Mesenchymal stem cell (in vitro differentiated cells and primary cell): ENCODE measurements at regions not wholly inside any gene's neighbourhood (a gene's known extent, or its start where the extent isn't known, plus 50 kb on each side); places are given as distances from the start of the nearest gene placed in this dataset.

Source experiments
- DNase-seq: peaks from one replicate; pipeline ENCODE4 v3.0.0-alpha.2; 2013
- H2AFZ ChIP-seq: one replicate; pipeline ENCODE4 v1.6.1; 2013; ENCODE audit warnings: low read depth, mild to moderate bottlenecking, control low read depth, inconsistent platforms, low read length, moderate library complexity
- H2AK5ac ChIP-seq: 2 replicates; pipeline ENCODE4 v1.6.1; 2013; ENCODE audit warnings: low read length, moderate library complexity, mild to moderate bottlenecking, inconsistent platforms; ENCODE audit not compliant: severe bottlenecking
- H2BK120ac ChIP-seq: one replicate; pipeline ENCODE4 v1.6.1; 2013; ENCODE audit warnings: low read depth, mild to moderate bottlenecking, inconsistent platforms, low read length, moderate library complexity
- H2BK12ac ChIP-seq, 2 experiments: one replicate each; pipeline ENCODE4 v1.6.1; 2013; ENCODE audit warnings: inconsistent platforms in 2 of 2, low read length in 2 of 2, mild to moderate bottlenecking in 2 of 2, moderate library complexity in 2 of 2, control low read depth in 1 of 2
- H2BK15ac ChIP-seq: one replicate; pipeline ENCODE4 v1.6.1; 2013; ENCODE audit warnings: mild to moderate bottlenecking, low read depth, inconsistent platforms; ENCODE audit not compliant: poor library complexity, severe bottlenecking
- H2BK5ac ChIP-seq: 2 replicates; pipeline ENCODE4 v1.6.1; 2013; ENCODE audit warnings: low read depth, mild to moderate bottlenecking, low read length, control low read depth, inconsistent platforms; ENCODE audit not compliant: poor library complexity, severe bottlenecking
- H3K14ac ChIP-seq, 2 experiments: one replicate each; pipeline ENCODE4 v1.6.1; 2013; ENCODE audit warnings: inconsistent platforms in 2 of 2, low read length in 2 of 2, control low read depth in 1 of 2, mild to moderate bottlenecking in 1 of 2, moderate library complexity in 1 of 2
- H3K18ac ChIP-seq, 2 experiments: one replicate each; pipeline ENCODE4 v1.6.1; 2013; ENCODE audit warnings: inconsistent platforms in 2 of 2, low read length in 2 of 2, control low read depth in 1 of 2, low read depth in 1 of 2, mild to moderate bottlenecking in 1 of 2
- H3K23ac ChIP-seq, 2 experiments: one replicate each; pipeline ENCODE4 v1.6.1; 2013; ENCODE audit warnings: inconsistent platforms in 2 of 2, low read length in 2 of 2, mild to moderate bottlenecking in 2 of 2, moderate library complexity in 2 of 2, control low read depth in 1 of 2
- H3K27ac ChIP-seq: 2 replicates; pipeline ENCODE4 v1.5.1; 2013; ENCODE audit warnings: mild to moderate bottlenecking, moderate library complexity, low read length, control low read depth, inconsistent platforms; ENCODE audit not compliant: poor library complexity, severe bottlenecking
- H3K27me3 ChIP-seq, 2 experiments: 2 replicates each; pipeline versions ENCODE4 v1.6.1 to v1.7.0; 2013; ENCODE audit warnings: low read length in 2 of 2, mild to moderate bottlenecking in 2 of 2, moderate library complexity in 2 of 2, control low read depth in 1 of 2, inconsistent platforms in 1 of 2; ENCODE audit not compliant: control insufficient read depth in 1 of 2, insufficient read depth in 1 of 2
- H3K36me3 ChIP-seq, 2 experiments: 2 replicates each; pipeline versions ENCODE4 v1.6.1 to v1.7.0; 2013; ENCODE audit warnings: low read length in 2 of 2, control low read depth in 1 of 2, inconsistent platforms in 1 of 2, low read depth in 1 of 2, mild to moderate bottlenecking in 1 of 2; ENCODE audit not compliant: insufficient read depth in 2 of 2, control insufficient read depth in 1 of 2
- H3K4ac ChIP-seq, 2 experiments: one replicate each; pipeline ENCODE4 v1.6.1; 2013; ENCODE audit warnings: inconsistent platforms in 2 of 2, low read length in 2 of 2, mild to moderate bottlenecking in 2 of 2, moderate library complexity in 2 of 2, control low read depth in 1 of 2, low read depth in 1 of 2
- H3K4me1 ChIP-seq: 2 replicates; pipeline ENCODE4 v1.6.1; 2013; ENCODE audit warnings: low read depth, low read length, control low read depth; ENCODE audit not compliant: control insufficient read depth, insufficient read depth
- H3K4me2 ChIP-seq: 2 replicates; pipeline ENCODE4 v1.6.1; 2013; ENCODE audit warnings: low read length, mild to moderate bottlenecking, inconsistent platforms; ENCODE audit not compliant: poor library complexity, severe bottlenecking
- H3K4me3 ChIP-seq, 2 experiments: 2 replicates each; pipeline versions ENCODE4 v1.5.1 to v1.7.0; 2013; ENCODE audit warnings: low read length in 2 of 2, mild to moderate bottlenecking in 2 of 2, control low read depth in 1 of 2, low read depth in 1 of 2; ENCODE audit not compliant: insufficient read depth in 1 of 2
- H3K79me1 ChIP-seq: replicated peaks from 2 replicates; pipeline ENCODE4 v1.6.1; 2013; ENCODE audit warnings: mild to moderate bottlenecking, control low read depth, low read length, inconsistent platforms; ENCODE audit not compliant: poor library complexity, severe bottlenecking
- H3K9ac ChIP-seq: 2 replicates; pipeline ENCODE4 v1.7.0; 2013; ENCODE audit warnings: mild to moderate bottlenecking, low read length, moderate library complexity
- H3K9me3 ChIP-seq: 2 replicates; pipeline ENCODE4 v1.7.0; 2013; ENCODE audit warnings: mild to moderate bottlenecking, low read length; ENCODE audit not compliant: control insufficient read depth
- H4K8ac ChIP-seq: one replicate; pipeline ENCODE4 v1.6.1; 2013; ENCODE audit warnings: inconsistent platforms, mild to moderate bottlenecking, low read length, moderate library complexity
- H4K91ac ChIP-seq: one replicate; pipeline ENCODE4 v1.6.1; 2013; ENCODE audit warnings: mild to moderate bottlenecking, low read length, inconsistent platforms
- WGBS: methylation state at CpG from one replicate; pipeline ENCODE4 v1.1.7; 2013; ENCODE audit warnings: mixed read lengths; 5-methylcytosine and 5-hydroxymethylcytosine counted together

DNA sequence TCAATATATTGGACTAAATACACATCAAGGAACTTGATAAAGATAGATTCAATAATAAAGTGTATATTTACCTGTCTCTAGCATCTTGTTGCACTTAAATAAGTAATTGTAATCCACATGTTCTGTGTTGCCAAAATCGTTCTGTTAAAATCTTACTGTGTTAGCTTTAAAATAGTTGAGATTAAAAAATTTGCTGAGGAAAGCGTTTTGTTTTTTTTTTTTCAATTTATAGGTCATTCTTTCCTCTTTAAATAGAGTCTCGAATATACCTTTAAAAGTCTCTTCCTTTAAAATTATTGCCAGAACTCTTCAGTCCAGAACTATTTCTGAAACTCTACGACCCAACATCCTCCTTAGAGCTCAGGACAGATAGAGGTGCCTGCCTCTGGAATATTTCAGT is 195.6 kb upstream of the OPRM1 start:
- Histone ChIP-seq H3K9ac (no peak overlapping the region), H3K14ac (no peak overlapping the region), H3K4ac (no peak overlapping the region), H2BK15ac (no peak overlapping the region), H3K18ac (no peak overlapping the region), H3K79me1 (no peaks in the 10 kb centered on the region), H3K9me3 (no peaks in the 10 kb centered on the region), H2AFZ (no peak overlapping the region), H2AK5ac (no peak overlapping the region), H3K27me3 (no peaks in the 10 kb centered on the region), H3K4me1 (no peaks in the 10 kb centered on the region), H2BK12ac (no peak overlapping the region), H4K91ac (no peak overlapping the region), H3K27ac (no peak overlapping the region), H4K8ac (no peak overlapping the region), H2BK120ac (no peak overlapping the region), H3K23ac (no peak overlapping the region), H3K4me3 (no peak overlapping the region), H3K36me3 (no peaks in the 10 kb centered on the region), H2BK5ac (no peak overlapping the region), H3K4me2 (no peak overlapping the region)
- WGBS, result 86% methylated on average over 2 of the region's 4 CpGs
- no peak for DNase-seq

DNA sequence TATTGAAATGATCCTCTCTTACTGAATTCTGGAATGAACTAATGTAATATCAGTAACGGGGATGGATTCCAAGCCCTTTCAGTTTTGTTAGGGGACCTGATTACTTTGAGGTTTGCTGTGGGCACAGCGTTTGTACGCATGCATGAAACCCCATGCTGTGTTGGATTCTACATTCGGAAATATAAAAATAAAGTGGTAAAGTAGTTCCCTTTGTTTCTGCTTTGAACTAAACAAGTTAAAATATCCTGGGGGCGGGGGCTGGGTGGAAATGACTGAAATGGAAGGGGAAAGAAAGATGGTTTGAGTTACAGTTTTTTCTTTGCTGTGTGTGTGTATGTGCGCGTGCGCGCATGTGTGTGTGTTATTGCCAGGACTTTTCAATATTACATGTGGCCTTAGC is 196.5 kb upstream of the OPRM1 start:
- no peak overlapping the region for H4K8ac ChIP-seq
- H3K9ac ChIP-seq, result no peak overlapping the region
- H3K9me3 ChIP-seq, result no peaks in the 10 kb centered on the region
- no peak overlapping the region for H4K91ac ChIP-seq
- no peaks in the 10 kb centered on the region for H3K36me3 ChIP-seq
- H3K27me3 ChIP-seq, result no peaks in the 10 kb centered on the region
- no peak for DNase-seq
- no peak overlapping the region for H3K4me3 ChIP-seq
- no peak overlapping the region for H3K4me2 ChIP-seq
- H3K27ac ChIP-seq, result no peak overlapping the region
- H2AFZ ChIP-seq, result no peak overlapping the region
- H3K4ac ChIP-seq, result no peak overlapping the region
- no peak overlapping the region for H3K14ac ChIP-seq
- no peak overlapping the region for H3K18ac ChIP-seq
- H2BK15ac ChIP-seq, result no peak overlapping the region
- H3K79me1 ChIP-seq, result no peaks in the 10 kb centered on the region
- H3K23ac ChIP-seq, result no peak overlapping the region
- no peaks in the 10 kb centered on the region for H3K4me1 ChIP-seq
- H2BK120ac ChIP-seq, result no peak overlapping the region
- no peak overlapping the region for H2BK12ac ChIP-seq
- H2BK5ac ChIP-seq, result no peak overlapping the region
- H2AK5ac ChIP-seq, result no peak overlapping the region
- WGBS, result 87% methylated on average over 6 of the region's 9 CpGs

DNA sequence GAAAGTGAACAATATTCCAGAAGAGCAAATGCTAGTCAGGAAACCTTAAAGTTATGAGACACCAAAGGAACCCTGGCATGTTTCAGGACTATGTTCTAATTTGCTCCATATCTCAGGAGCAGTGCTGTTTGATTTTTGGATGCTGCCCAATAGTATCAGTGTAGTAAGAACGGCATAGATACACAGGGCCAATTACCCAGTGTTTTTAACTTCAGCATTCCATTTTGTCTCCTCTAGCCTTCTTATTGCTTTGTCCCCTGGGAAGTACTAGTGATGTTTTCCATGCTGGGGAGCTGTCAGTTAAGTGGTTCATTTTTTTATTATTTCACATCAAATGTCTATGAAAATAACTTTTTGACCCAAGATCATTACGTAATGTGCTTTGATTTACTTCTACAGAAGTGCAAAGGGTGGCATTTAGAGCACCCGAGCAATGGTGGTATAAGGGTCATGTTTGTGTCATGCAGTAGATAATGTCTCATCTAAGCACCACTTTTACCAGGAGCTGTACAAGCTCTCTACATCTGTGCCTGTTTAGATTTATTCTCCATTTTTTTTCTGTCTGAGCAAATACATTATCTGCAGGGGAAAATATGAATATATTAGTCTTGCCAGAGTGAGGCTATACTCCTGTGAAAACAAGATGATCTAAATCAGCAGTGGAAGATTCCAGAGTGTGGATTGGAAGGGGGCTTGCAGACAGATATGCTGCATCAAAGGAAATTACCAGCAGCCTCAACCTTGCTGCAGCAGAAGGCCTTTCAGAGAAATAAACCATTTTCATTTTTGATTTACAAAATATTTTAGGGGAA is 198.8 kb upstream of the OPRM1 start:
- 100% methylated on average over 1 of the region's 3 CpGs for WGBS
- H2BK120ac ChIP-seq, result no peak overlapping the region
- H4K8ac ChIP-seq, result no peak overlapping the region

DNA sequence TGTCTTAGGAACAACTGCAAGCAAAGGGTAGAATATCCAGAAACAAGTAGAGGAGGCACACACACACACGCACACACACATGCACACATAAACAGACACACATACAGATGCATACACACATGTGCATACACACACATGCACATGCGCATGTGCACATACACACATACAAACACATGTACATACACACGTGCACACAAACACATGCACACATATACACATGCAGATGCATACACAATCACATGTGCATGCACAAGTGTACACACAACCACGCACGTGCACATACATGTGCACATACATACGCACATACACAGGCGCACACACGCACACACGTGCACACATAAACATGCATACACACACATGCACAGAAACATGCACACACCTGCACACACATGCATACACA is 206.5 kb upstream of the OPRM1 start:
- Histone ChIP-seq H3K9ac (no peak overlapping the region), H2AK5ac (no peak overlapping the region), H4K8ac (no peak overlapping the region), H2AFZ (no peak overlapping the region), H2BK120ac (no peak overlapping the region), H3K4ac (no peak overlapping the region), H3K23ac (no peak overlapping the region), H3K4me1 (no peaks in the 10 kb centered on the region), H3K4me2 (no peak overlapping the region), H3K36me3 (no peaks in the 10 kb centered on the region), H2BK5ac (no peak overlapping the region), H4K91ac (no peak overlapping the region), H3K14ac (peak overlapping the region in 1 of 2 experiments; percentile 72), H3K27me3 (no peaks in the 10 kb centered on the region), H2BK15ac (no peak overlapping the region), H3K27ac (no peak overlapping the region), H3K18ac (no peak overlapping the region), H3K9me3 (no peaks in the 10 kb centered on the region), H3K79me1 (no peaks in the 10 kb centered on the region), H2BK12ac (no peak overlapping the region), H3K4me3 (no peak overlapping the region)
- no peak for DNase-seq
- 96% methylated on average over 9 of the region's 9 CpGs for whole genome bisulfite sequencing

More for the DNA sequence above, 198.8 kb upstream of the OPRM1 start:
- no peak overlapping the region for H3K14ac ChIP-seq
- no peak overlapping the region for H3K18ac ChIP-seq
- H3K4me3 ChIP-seq, result no peak overlapping the region
- H3K23ac ChIP-seq, result no peak overlapping the region
- no peak overlapping the region for H2BK12ac ChIP-seq
- H3K9me3 ChIP-seq, result no peaks in the 10 kb centered on the region
- no peak overlapping the region for H2AFZ ChIP-seq
- no peaks in the 10 kb centered on the region for H3K4me1 ChIP-seq
- no peak overlapping the region for H2BK5ac ChIP-seq
- H2AK5ac ChIP-seq, result no peak overlapping the region
- H3K4ac ChIP-seq, result no peak overlapping the region
- DNase-seq, result no peak
- H2BK15ac ChIP-seq, result no peak overlapping the region
- no peaks in the 10 kb centered on the region for H3K27me3 ChIP-seq
- H4K91ac ChIP-seq, result no peak overlapping the region
- no peak overlapping the region for H3K9ac ChIP-seq
- no peak overlapping the region for H3K27ac ChIP-seq
- H3K4me2 ChIP-seq, result no peak overlapping the region
- H3K79me1 ChIP-seq, result no peaks in the 10 kb centered on the region
- H3K36me3 ChIP-seq, result no peaks in the 10 kb centered on the region
